SK-N-SH (cell line): ENCODE measurements at regions not wholly inside any gene's neighbourhood (a gene's known extent, or its start where the extent isn't known, plus 50 kb on each side); places are given as distances from the start of the nearest gene placed in this dataset.

Experiments used
- CTCF ChIA-PET: fragments of 300-600, 350-600 bp; formaldehyde crosslinking; extraction: SDS; loops from one replicate; lab custom pipeline; 2021; lab: Yijun Ruan, JAX
- POLR2A ChIA-PET: fragments of 350-600 bp; sonication (Branson Sonifier 250); formaldehyde crosslinking; extraction: SDS; loops from one replicate; lab custom pipeline; 2020; ENCODE audit warnings: antibody characterized with exemption, inconsistent platforms; lab: Yijun Ruan, JAX
- DNase-seq: peaks from one replicate; pipeline ENCODE4 v3.0.0; 2012
- H2AFZ ChIP-seq: fragments of 200-600 bp; sonication (generic); 2 replicates; pipeline ENCODE4 v1.8.1; 2016; ENCODE audit warnings: antibody characterized with exemption, mild to moderate bottlenecking, low read depth
- H3F3A ChIP-seq: fragments of 200-600 bp; sonication (generic); replicated peaks from 2 replicates; pipeline ENCODE3; 2016; ENCODE audit warnings: antibody characterized with exemption, mild to moderate bottlenecking; ENCODE audit not compliant: insufficient read depth
- H3K27ac ChIP-seq, 2 experiments: fragments of 200-500 bp in 1 of 2; fragments of 200-600 bp in 1 of 2; sonication (Bioruptor generic) in 1 of 2; sonication (generic), shearing (Covaris generic) in 1 of 2; 2 replicates each; pipeline versions ENCODE4 v1.5.1 to v1.6.1; 2014 to 2016; ENCODE audit warnings: low read depth in 2 of 2, inconsistent platforms in 1 of 2, low read length in 1 of 2, mild to moderate bottlenecking in 1 of 2, mixed read lengths in 1 of 2
- H3K27me3 ChIP-seq: fragments of 200-600 bp; sonication (generic), shearing (Covaris generic); 2 replicates; pipeline ENCODE4 v1.6.1; 2016; ENCODE audit warnings: mixed run types; ENCODE audit not compliant: insufficient read depth
- H3K36me3 ChIP-seq, 2 experiments: fragments of 200-500 bp in 1 of 2; fragments of 200-600 bp in 1 of 2; sonication (Bioruptor generic) in 1 of 2; sonication (generic) in 1 of 2; replicated peaks in 1 of 2; 2 replicates each; pipeline versions ENCODE3 to v1.5.1; 2014 to 2016; ENCODE audit warnings: low read length in 1 of 2, mild to moderate bottlenecking in 1 of 2; ENCODE audit not compliant: insufficient read depth in 2 of 2, control insufficient read depth in 1 of 2
- H3K4me1 ChIP-seq, 2 experiments: fragments of 200-500 bp in 1 of 2; fragments of 200-600 bp in 1 of 2; sonication (Bioruptor generic) in 1 of 2; sonication (generic), shearing (Covaris generic) in 1 of 2; 2 replicates each; pipeline versions ENCODE4 v1.5.1 to v1.6.1; 2014 to 2016; ENCODE audit warnings: low read depth in 1 of 2, low read length in 1 of 2, mixed run types in 1 of 2; ENCODE audit not compliant: insufficient read depth in 2 of 2, control insufficient read depth in 1 of 2
- H3K4me2 ChIP-seq: fragments of 200-600 bp; sonication (generic), shearing (Covaris generic); 2 replicates; pipeline ENCODE4 v1.6.1; 2017; ENCODE audit warnings: mixed run types
- H3K4me3 ChIP-seq, 2 experiments: fragments of 200-500 bp in 1 of 2; fragments of 200-600 bp in 1 of 2; sonication (Bioruptor generic) in 1 of 2; sonication (generic), shearing (Covaris generic) in 1 of 2; 2 replicates each; pipeline versions ENCODE4 v1.5.1 to v1.8.1; 2014 to 2016; ENCODE audit warnings: low read depth in 2 of 2, inconsistent platforms in 1 of 2, low read length in 1 of 2, mild to moderate bottlenecking in 1 of 2, mixed read lengths in 1 of 2, moderate library complexity in 1 of 2
- H3K79me2 ChIP-seq: fragments of 200-600 bp; sonication (generic); 2 replicates; pipeline ENCODE4 v1.8.1; 2017; ENCODE audit warnings: mild to moderate bottlenecking; ENCODE audit not compliant: insufficient read depth
- H3K9ac ChIP-seq: fragments of 200-600 bp; sonication (generic); 2 replicates; pipeline ENCODE4 v1.6.1; 2017; ENCODE audit warnings: mixed run types
- H3K9me2 ChIP-seq: fragments of 200-600 bp; sonication (generic); 2 replicates; pipeline ENCODE4 v1.6.1; 2017; ENCODE audit warnings: mixed run types
- H3K9me3 ChIP-seq: fragments of 200-600 bp; sonication (generic); 2 replicates; pipeline ENCODE4 v1.6.1; 2017; ENCODE audit warnings: mixed run types, mild to moderate bottlenecking, moderate library complexity
- H4K20me1 ChIP-seq: fragments of 200-600 bp; sonication (generic); 2 replicates; pipeline ENCODE4 v1.6.1; 2017; ENCODE audit warnings: mild to moderate bottlenecking, mixed run types; ENCODE audit not compliant: insufficient read depth
- RFX5 ChIP-seq: IDR thresholded peaks from 2 replicates; pipeline ENCODE4 v1.6.1; 2012; ENCODE audit warnings: mild to moderate bottlenecking, improper control_type of control experiment, low read length
- RXRA ChIP-seq: IDR thresholded peaks from 2 replicates; pipeline ENCODE4 v1.4.0; 2012; ENCODE audit warnings: low read depth, mild to moderate bottlenecking, borderline replicate concordance
- TEAD4 ChIP-seq: IDR thresholded peaks from 2 replicates; pipeline ENCODE4 v1.4.0; 2012; ENCODE audit warnings: mild to moderate bottlenecking, borderline replicate concordance; ENCODE audit not compliant: insufficient read depth
- WGBS: methylation state at CpG from one replicate; pipeline ENCODE4 v1.1.6; 2017; ENCODE audit warnings: low lambda C conversion rate; 5-methylcytosine and 5-hydroxymethylcytosine counted together
- TF ChIP-seq, protein P1 (sequence below): IDR thresholded peaks from 2 replicates; pipeline ENCODE4 v1.4.0; 2012; ENCODE audit warnings: low read depth, borderline replicate concordance
- TF ChIP-seq, protein P2 (sequence below): fragments of 150-350 bp; IDR thresholded peaks from 2 replicates; pipeline ENCODE4 v1.6.1; 2016; ENCODE audit warnings: mild to moderate bottlenecking, low read depth, low read length
- TF ChIP-seq, protein P3 (sequence below): IDR thresholded peaks from 2 replicates; pipeline ENCODE4 v1.4.0; 2012; ENCODE audit warnings: low read depth, borderline replicate concordance

DNA sequence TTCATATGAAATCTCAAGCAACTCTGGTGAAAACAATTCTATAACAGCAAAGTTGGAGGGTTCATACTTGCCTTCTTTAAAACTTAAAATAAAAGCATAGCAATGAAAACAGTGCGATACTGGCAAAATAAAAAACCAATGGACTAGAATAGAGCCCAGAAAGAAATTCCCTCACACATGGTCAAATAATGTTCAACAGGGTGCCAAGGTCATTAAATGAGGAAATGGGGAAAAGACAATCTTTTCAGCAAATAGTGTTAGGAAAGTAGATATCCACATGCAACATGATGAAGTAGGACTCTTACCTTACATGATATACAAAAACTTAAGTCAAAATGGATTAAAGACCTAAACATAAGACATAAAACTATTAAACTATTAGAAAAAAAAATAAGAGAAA, 970.2 kb upstream of the AGA start:
- no peaks in the 10 kb centered on the region for H3K79me2 ChIP-seq
- H3K4me2 ChIP-seq = no peak overlapping the region
- DNase-seq = no peak
- CTCF ChIA-PET = no interaction called here
- H3K4me1 ChIP-seq = no peaks in the 10 kb centered on the region
- H4K20me1 ChIP-seq = no peaks in the 10 kb centered on the region
- no peaks in the 10 kb centered on the region for H3K27me3 ChIP-seq
- POLR2A ChIA-PET = no interaction called here
- WGBS = 3% methylated on average over 1 of the region's 1 CpG
- no peak overlapping the region for H3K27ac ChIP-seq
- H3K9me3 ChIP-seq = no peaks in the 10 kb centered on the region
- H3K9me2 ChIP-seq = no peaks in the 10 kb centered on the region
- no peaks in the 10 kb centered on the region for H3K36me3 ChIP-seq
- TF ChIP-seq, protein P1, sequence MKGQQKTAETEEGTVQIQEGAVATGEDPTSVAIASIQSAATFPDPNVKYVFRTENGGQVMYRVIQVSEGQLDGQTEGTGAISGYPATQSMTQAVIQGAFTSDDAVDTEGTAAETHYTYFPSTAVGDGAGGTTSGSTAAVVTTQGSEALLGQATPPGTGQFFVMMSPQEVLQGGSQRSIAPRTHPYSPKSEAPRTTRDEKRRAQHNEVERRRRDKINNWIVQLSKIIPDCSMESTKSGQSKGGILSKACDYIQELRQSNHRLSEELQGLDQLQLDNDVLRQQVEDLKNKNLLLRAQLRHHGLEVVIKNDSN = no peak
- TF ChIP-seq, protein P2, sequence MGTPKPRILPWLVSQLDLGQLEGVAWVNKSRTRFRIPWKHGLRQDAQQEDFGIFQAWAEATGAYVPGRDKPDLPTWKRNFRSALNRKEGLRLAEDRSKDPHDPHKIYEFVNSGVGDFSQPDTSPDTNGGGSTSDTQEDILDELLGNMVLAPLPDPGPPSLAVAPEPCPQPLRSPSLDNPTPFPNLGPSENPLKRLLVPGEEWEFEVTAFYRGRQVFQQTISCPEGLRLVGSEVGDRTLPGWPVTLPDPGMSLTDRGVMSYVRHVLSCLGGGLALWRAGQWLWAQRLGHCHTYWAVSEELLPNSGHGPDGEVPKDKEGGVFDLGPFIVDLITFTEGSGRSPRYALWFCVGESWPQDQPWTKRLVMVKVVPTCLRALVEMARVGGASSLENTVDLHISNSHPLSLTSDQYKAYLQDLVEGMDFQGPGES = no peak
- TF ChIP-seq TEAD4 = no peak
- no peaks in the 10 kb centered on the region for H3F3A ChIP-seq
- H2AFZ ChIP-seq = no peak overlapping the region
- no peak overlapping the region for H3K9ac ChIP-seq
- no peak overlapping the region for H3K4me3 ChIP-seq

DNA sequence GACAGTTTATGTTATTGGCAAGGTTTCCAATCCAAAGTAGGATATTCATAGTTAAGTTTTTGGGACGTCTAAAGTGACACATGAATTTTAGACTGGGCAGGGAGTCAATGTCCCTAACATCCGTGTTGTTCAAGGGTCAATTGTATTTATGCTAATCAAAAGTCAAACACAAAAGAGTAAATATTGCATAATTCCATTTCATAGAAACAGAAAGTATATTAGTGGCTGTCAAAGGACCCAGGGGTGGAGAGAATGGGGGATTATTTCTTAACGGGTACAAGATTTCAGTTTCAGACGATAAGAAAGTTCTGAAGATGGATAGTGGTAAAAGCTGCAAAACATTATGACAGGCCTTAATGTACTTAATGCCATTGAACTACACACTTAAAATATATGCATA, 971.8 kb upstream of the AGA start:
- Histone ChIP-seq H3K79me2 (no peaks in the 10 kb centered on the region), H3K27ac (no peak overlapping the region), H3K4me3 (no peak overlapping the region), H3K4me1 (no peaks in the 10 kb centered on the region), H3K4me2 (no peak overlapping the region), H3K27me3 (no peaks in the 10 kb centered on the region), H3K9ac (no peak overlapping the region), H3K36me3 (no peaks in the 10 kb centered on the region), H3F3A (no peaks in the 10 kb centered on the region), H4K20me1 (no peaks in the 10 kb centered on the region; the same call in 1 of the 2 replicates), H3K9me2 (no peaks in the 10 kb centered on the region), H2AFZ (no peak overlapping the region), H3K9me3 (no peaks in the 10 kb centered on the region)
- ChIA-PET CTCF (no interaction called here), POLR2A (no interaction called here)
- WGBS = 10% methylated on average over 4 of the region's 4 CpGs
- TF ChIP-seq, protein P3, sequence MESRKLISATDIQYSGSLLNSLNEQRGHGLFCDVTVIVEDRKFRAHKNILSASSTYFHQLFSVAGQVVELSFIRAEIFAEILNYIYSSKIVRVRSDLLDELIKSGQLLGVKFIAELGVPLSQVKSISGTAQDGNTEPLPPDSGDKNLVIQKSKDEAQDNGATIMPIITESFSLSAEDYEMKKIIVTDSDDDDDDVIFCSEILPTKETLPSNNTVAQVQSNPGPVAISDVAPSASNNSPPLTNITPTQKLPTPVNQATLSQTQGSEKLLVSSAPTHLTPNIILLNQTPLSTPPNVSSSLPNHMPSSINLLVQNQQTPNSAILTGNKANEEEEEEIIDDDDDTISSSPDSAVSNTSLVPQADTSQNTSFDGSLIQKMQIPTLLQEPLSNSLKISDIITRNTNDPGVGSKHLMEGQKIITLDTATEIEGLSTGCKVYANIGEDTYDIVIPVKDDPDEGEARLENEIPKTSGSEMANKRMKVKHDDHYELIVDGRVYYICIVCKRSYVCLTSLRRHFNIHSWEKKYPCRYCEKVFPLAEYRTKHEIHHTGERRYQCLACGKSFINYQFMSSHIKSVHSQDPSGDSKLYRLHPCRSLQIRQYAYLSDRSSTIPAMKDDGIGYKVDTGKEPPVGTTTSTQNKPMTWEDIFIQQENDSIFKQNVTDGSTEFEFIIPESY = no peak
- TF ChIP-seq RXRA = no peak
- TF ChIP-seq, protein P2 = no peak
- TF ChIP-seq RFX5 = no peak
- no peak for DNase-seq
